ENCODE measurements at regions not wholly inside any gene's neighbourhood (a gene's known extent, or its start where the extent isn't known, plus 50 kb on each side); places are given as distances from the start of the nearest gene placed in this dataset.

DNA sequence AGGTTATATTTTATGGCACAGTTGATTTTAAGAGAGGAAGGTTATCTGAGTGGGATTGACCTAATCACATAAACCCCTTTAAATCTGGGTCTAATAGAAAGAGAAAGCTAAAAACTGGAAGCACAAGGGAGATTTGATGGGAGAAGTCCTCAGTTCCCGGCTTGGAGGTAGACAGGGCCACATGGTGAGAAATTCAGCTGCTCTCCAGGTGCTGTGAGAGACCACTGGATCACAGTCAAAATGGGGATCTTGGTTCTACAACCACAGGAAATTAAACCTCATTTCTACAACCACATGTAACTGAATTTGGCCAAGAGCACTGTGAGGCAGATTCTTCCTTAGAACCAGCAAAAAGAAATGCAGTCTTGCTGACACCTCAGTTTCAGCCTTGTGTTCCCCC, 2352.7 kb downstream of the MAT2B start:
- ATAC-seq = no peak
- Mint-ChIP-seq H3K4me1 (no peaks in the 10 kb centered on the region), H3K27me3 (ENCODE audit: low read depth) (no peaks in the 10 kb centered on the region), H3K36me3 (no peaks in the 10 kb centered on the region), H3K27ac (no peak overlapping the region), H3K9me3 (peaks cover 5% of the 10 kb centered on the region), H3K4me3 (no peak overlapping the region)
- POLR2A ChIA-PET = no interaction called here
- TF ChIP-seq, protein P1, sequence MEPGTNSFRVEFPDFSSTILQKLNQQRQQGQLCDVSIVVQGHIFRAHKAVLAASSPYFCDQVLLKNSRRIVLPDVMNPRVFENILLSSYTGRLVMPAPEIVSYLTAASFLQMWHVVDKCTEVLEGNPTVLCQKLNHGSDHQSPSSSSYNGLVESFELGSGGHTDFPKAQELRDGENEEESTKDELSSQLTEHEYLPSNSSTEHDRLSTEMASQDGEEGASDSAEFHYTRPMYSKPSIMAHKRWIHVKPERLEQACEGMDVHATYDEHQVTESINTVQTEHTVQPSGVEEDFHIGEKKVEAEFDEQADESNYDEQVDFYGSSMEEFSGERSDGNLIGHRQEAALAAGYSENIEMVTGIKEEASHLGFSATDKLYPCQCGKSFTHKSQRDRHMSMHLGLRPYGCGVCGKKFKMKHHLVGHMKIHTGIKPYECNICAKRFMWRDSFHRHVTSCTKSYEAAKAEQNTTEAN (CRISPR knock-in tag; IDR thresholded peaks at IDR 0.05) = no peak
- TF ChIP-seq TEAD1 (CRISPR knock-in tag; IDR thresholded peaks at IDR 0.05) (no peak), ESRRA (CRISPR knock-in tag; IDR thresholded peaks at IDR 0.05; ENCODE audit: borderline replicate concordance) (no peak), TCF7 (CRISPR knock-in tag; IDR thresholded peaks at IDR 0.05; ENCODE audit: low read depth) (no peak), ZNF232 (CRISPR knock-in tag; IDR thresholded peaks at IDR 0.05) (no peak), FOXP1 (CRISPR knock-in tag; IDR thresholded peaks at IDR 0.05; ENCODE audit: borderline replicate concordance) (no peak), NR3C1 (CRISPR knock-in tag; conservative IDR thresholded peaks at IDR 0.05; ENCODE audit: low read depth) (no peak), EMX1 (CRISPR knock-in tag; IDR thresholded peaks at IDR 0.05) (no peak), GTF2I (CRISPR knock-in tag; conservative IDR thresholded peaks at IDR 0.05) (no peak), ATF1 (CRISPR knock-in tag; IDR thresholded peaks at IDR 0.05) (no peak)
- TF ChIP-seq, protein P2, sequence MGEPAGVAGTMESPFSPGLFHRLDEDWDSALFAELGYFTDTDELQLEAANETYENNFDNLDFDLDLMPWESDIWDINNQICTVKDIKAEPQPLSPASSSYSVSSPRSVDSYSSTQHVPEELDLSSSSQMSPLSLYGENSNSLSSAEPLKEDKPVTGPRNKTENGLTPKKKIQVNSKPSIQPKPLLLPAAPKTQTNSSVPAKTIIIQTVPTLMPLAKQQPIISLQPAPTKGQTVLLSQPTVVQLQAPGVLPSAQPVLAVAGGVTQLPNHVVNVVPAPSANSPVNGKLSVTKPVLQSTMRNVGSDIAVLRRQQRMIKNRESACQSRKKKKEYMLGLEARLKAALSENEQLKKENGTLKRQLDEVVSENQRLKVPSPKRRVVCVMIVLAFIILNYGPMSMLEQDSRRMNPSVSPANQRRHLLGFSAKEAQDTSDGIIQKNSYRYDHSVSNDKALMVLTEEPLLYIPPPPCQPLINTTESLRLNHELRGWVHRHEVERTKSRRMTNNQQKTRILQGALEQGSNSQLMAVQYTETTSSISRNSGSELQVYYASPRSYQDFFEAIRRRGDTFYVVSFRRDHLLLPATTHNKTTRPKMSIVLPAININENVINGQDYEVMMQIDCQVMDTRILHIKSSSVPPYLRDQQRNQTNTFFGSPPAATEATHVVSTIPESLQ (CRISPR knock-in tag; IDR thresholded peaks at IDR 0.05) = no peak
- TF ChIP-seq, protein P3, sequence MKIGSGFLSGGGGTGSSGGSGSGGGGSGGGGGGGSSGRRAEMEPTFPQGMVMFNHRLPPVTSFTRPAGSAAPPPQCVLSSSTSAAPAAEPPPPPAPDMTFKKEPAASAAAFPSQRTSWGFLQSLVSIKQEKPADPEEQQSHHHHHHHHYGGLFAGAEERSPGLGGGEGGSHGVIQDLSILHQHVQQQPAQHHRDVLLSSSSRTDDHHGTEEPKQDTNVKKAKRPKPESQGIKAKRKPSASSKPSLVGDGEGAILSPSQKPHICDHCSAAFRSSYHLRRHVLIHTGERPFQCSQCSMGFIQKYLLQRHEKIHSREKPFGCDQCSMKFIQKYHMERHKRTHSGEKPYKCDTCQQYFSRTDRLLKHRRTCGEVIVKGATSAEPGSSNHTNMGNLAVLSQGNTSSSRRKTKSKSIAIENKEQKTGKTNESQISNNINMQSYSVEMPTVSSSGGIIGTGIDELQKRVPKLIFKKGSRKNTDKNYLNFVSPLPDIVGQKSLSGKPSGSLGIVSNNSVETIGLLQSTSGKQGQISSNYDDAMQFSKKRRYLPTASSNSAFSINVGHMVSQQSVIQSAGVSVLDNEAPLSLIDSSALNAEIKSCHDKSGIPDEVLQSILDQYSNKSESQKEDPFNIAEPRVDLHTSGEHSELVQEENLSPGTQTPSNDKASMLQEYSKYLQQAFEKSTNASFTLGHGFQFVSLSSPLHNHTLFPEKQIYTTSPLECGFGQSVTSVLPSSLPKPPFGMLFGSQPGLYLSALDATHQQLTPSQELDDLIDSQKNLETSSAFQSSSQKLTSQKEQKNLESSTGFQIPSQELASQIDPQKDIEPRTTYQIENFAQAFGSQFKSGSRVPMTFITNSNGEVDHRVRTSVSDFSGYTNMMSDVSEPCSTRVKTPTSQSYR (CRISPR knock-in tag; IDR thresholded peaks at IDR 0.05) = no peak
- TF ChIP-seq, protein P4, sequence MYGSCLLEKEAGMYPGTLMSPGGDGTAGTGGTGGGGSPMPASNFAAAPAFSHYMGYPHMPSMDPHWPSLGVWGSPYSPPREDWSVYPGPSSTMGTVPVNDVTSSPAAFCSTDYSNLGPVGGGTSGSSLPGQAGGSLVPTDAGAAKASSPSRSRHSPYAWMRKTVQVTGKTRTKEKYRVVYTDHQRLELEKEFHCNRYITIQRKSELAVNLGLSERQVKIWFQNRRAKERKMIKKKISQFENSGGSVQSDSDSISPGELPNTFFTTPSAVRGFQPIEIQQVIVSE (CRISPR knock-in tag; IDR thresholded peaks at IDR 0.05; ENCODE audit: borderline replicate concordance) = no peak
- TF ChIP-seq, protein P5, sequence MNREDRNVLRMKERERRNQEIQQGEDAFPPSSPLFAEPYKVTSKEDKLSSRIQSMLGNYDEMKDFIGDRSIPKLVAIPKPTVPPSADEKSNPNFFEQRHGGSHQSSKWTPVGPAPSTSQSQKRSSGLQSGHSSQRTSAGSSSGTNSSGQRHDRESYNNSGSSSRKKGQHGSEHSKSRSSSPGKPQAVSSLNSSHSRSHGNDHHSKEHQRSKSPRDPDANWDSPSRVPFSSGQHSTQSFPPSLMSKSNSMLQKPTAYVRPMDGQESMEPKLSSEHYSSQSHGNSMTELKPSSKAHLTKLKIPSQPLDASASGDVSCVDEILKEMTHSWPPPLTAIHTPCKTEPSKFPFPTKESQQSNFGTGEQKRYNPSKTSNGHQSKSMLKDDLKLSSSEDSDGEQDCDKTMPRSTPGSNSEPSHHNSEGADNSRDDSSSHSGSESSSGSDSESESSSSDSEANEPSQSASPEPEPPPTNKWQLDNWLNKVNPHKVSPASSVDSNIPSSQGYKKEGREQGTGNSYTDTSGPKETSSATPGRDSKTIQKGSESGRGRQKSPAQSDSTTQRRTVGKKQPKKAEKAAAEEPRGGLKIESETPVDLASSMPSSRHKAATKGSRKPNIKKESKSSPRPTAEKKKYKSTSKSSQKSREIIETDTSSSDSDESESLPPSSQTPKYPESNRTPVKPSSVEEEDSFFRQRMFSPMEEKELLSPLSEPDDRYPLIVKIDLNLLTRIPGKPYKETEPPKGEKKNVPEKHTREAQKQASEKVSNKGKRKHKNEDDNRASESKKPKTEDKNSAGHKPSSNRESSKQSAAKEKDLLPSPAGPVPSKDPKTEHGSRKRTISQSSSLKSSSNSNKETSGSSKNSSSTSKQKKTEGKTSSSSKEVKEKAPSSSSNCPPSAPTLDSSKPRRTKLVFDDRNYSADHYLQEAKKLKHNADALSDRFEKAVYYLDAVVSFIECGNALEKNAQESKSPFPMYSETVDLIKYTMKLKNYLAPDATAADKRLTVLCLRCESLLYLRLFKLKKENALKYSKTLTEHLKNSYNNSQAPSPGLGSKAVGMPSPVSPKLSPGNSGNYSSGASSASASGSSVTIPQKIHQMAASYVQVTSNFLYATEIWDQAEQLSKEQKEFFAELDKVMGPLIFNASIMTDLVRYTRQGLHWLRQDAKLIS (CRISPR knock-in tag; IDR thresholded peaks at IDR 0.05; ENCODE audit: borderline replicate concordance) = no peak
- TF ChIP-seq, protein P6, sequence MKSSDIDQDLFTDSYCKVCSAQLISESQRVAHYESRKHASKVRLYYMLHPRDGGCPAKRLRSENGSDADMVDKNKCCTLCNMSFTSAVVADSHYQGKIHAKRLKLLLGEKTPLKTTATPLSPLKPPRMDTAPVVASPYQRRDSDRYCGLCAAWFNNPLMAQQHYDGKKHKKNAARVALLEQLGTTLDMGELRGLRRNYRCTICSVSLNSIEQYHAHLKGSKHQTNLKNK (CRISPR knock-in tag; IDR thresholded peaks at IDR 0.05) = no peak
- TF ChIP-seq, protein P7, sequence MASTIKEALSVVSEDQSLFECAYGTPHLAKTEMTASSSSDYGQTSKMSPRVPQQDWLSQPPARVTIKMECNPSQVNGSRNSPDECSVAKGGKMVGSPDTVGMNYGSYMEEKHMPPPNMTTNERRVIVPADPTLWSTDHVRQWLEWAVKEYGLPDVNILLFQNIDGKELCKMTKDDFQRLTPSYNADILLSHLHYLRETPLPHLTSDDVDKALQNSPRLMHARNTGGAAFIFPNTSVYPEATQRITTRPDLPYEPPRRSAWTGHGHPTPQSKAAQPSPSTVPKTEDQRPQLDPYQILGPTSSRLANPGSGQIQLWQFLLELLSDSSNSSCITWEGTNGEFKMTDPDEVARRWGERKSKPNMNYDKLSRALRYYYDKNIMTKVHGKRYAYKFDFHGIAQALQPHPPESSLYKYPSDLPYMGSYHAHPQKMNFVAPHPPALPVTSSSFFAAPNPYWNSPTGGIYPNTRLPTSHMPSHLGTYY (CRISPR knock-in tag; IDR thresholded peaks at IDR 0.05) = no peak
- CTCF ChIA-PET = no interaction called here
- DNase-seq (ENCODE audit: low spot score) = no peak
